Left renal cortex interstitium (tissue), 4 donors: ENCODE measurements at regions not wholly inside any gene's neighbourhood (a gene's known extent, or its start where the extent isn't known, plus 50 kb on each side); places are given as distances from the start of the nearest gene placed in this dataset.
"Not testable (repeated sequence)": the region's sequence is repeated elsewhere in the genome, so short reads cannot be mapped to it uniquely, and the experiment has no call there.

Experiments
- DNase-seq, 4 donors: peaks; one replicate each; pipeline ENCODE4 v3.0.0-alpha.2; 2013; ENCODE audit warnings: low read depth in 4 of 4, low spot score in 2 of 4, missing footprints in 1 of 4

- DNase-seq: no peak
Observed at GRCh38 chr7:29649028-29649716, 85.5 kb downstream of the PRR15 start.

- DNase-seq: no peak
Observed at GRCh38 chr7:29649876-29650275, 86.2 kb downstream of the PRR15 start.

GRCh38 chr7:29651477-29651876, 87.8 kb downstream of the PRR15 start:
- DNase-seq: no peak

GRCh38 chr7:29652556-29652955, 88.9 kb downstream of the PRR15 start:
- no peak for DNase-seq

- DNase-seq: not testable (repeated sequence)
Observed at GRCh38 chr7:29654340-29654739, 90.7 kb downstream of the PRR15 start.

GRCh38 chr7:29657288-29657687, 93.7 kb downstream of the PRR15 start:
- no peak for DNase-seq

- no peak for DNase-seq
Observed at GRCh38 chr7:29657856-29658255, 94.2 kb downstream of the PRR15 start.

GRCh38 chr7:29659213-29659612, 95.6 kb downstream of the PRR15 start:
- not testable (repeated sequence) for DNase-seq

GRCh38 chr7:29662899-29663298, 99.3 kb downstream of the PRR15 start:
- not testable (repeated sequence) for DNase-seq

- DNase-seq: not testable (repeated sequence)
Observed at GRCh38 chr7:29664999-29665398, 101.4 kb downstream of the PRR15 start.

GRCh38 chr7:29667096-29667669, 103.5 kb downstream of the PRR15 start:
- not testable (repeated sequence) for DNase-seq

GRCh38 chr7:29671286-29671685, 107.7 kb downstream of the PRR15 start:
- not testable (repeated sequence) for DNase-seq

- not testable (repeated sequence) for DNase-seq
Observed at GRCh38 chr7:29673635-29674034, 110.0 kb downstream of the PRR15 start.

- not testable (repeated sequence) for DNase-seq
Observed at GRCh38 chr7:29674626-29675025, 111.0 kb downstream of the PRR15 start.

GRCh38 chr7:29677254-29677653, 113.6 kb downstream of the PRR15 start:
- DNase-seq: not testable (repeated sequence)

GRCh38 chr7:29679963-29680362, 116.3 kb downstream of the PRR15 start:
- not testable (repeated sequence) for DNase-seq

- DNase-seq: not testable (repeated sequence)
Observed at GRCh38 chr7:29680601-29681000, 117.0 kb downstream of the PRR15 start.

- not testable (repeated sequence) for DNase-seq
Observed at GRCh38 chr7:29684151-29684786, 120.6 kb downstream of the PRR15 start.

- DNase-seq: peak; percentile 39 to 54 (median 46)
Observed at GRCh38 chr7:29684787-29685650, 121.3 kb upstream of the WIPF3 start.

GRCh38 chr7:29685651-29686271, 120.5 kb upstream of the WIPF3 start:
- DNase-seq: not testable (repeated sequence)
